H1 (cell line): ENCODE measurements at regions not wholly inside any gene's neighbourhood (a gene's known extent, or its start where the extent isn't known, plus 50 kb on each side); places are given as distances from the start of the nearest gene placed in this dataset.

Source experiments
- CHD1 ChIP-seq: IDR thresholded peaks from 2 replicates; pipeline ENCODE4 v1.6.1; 2012; ENCODE audit warnings: low read depth, low read length, improper control_type of control experiment
- CTBP2 ChIP-seq: IDR thresholded peaks from 2 replicates; pipeline ENCODE4 v1.7.0; 2011; ENCODE audit warnings: borderline replicate concordance, mild to moderate bottlenecking, moderate library complexity, mixed read lengths, low read length; ENCODE audit not compliant: insufficient read depth, insufficient read length
- EP300 ChIP-seq, 2 experiments: IDR thresholded peaks; 1 replicate in 1 of 2; 2 replicates in 1 of 2; pipeline ENCODE4 v1.6.1; 2011 to 2012; ENCODE audit warnings: low read depth in 2 of 2, low read length in 2 of 2, mild to moderate bottlenecking in 2 of 2, borderline replicate concordance in 1 of 2, inconsistent platforms in 1 of 2, moderate library complexity in 1 of 2
- EZH2 ChIP-seq: fragments of 200-600 bp; sonication (generic); IDR thresholded peaks from 2 replicates; pipeline ENCODE4 v1.7.1; 2012; ENCODE audit warnings: low read depth, mild to moderate bottlenecking, moderate library complexity, low read length, inconsistent platforms; ENCODE audit not compliant: severe bottlenecking
- HDAC6 ChIP-seq: IDR thresholded peaks from one replicate; pipeline ENCODE4 v1.7.1; 2012; ENCODE audit warnings: low read depth, mild to moderate bottlenecking, inconsistent platforms, low read length, moderate library complexity
- JUND ChIP-seq: IDR thresholded peaks from 2 replicates; pipeline ENCODE4 v1.6.1; 2011; ENCODE audit warnings: mild to moderate bottlenecking, improper control_type of control experiment, low read length
- POLR2A ChIP-seq, 2 experiments: IDR thresholded peaks; 1 replicate in 1 of 2; 2 replicates in 1 of 2; pipeline ENCODE4 v1.6.1; 2011; ENCODE audit warnings: low read depth in 2 of 2, low read length in 2 of 2, mild to moderate bottlenecking in 2 of 2; ENCODE audit errors: control extremely low read depth in 1 of 2
- RAD21 ChIP-seq, 2 experiments: IDR thresholded peaks in 1 of 2; conservative IDR thresholded peaks in 1 of 2; 2 replicates each; pipeline ENCODE4 v1.6.1; 2011; ENCODE audit warnings: low read depth in 2 of 2, low read length in 2 of 2, improper control_type of control experiment in 1 of 2, inconsistent platforms in 1 of 2, mild to moderate bottlenecking in 1 of 2, moderate library complexity in 1 of 2
- SIRT6 ChIP-seq: IDR thresholded peaks from one replicate; pipeline ENCODE4 v1.7.1; 2012; ENCODE audit warnings: low read length, inconsistent platforms
- SUZ12 ChIP-seq: fragments of 200-600 bp; sonication (generic); IDR thresholded peaks from 2 replicates; pipeline ENCODE4 v1.6.1; 2012; ENCODE audit warnings: mild to moderate bottlenecking, inconsistent platforms, low read length, moderate library complexity, mixed read lengths
- TAF1 ChIP-seq: IDR thresholded peaks from 2 replicates; pipeline ENCODE4 v1.6.1; 2011; ENCODE audit warnings: mild to moderate bottlenecking, low read depth, low read length
- TF ChIP-seq, protein P1 (sequence below), 3 experiments: IDR thresholded peaks; 1 replicate in 2 of 3; 2 replicates in 1 of 3; pipeline versions ENCODE4 v1.5.1 to v1.6.1; 2011; ENCODE audit warnings: low read length in 3 of 3, mild to moderate bottlenecking in 3 of 3, inconsistent platforms in 2 of 3, low read depth in 1 of 3, moderate library complexity in 1 of 3; ENCODE audit not compliant: insufficient read depth in 1 of 3; ENCODE audit errors: control extremely low read depth in 1 of 3
- TF ChIP-seq, protein P2 (sequence below): IDR thresholded peaks from 2 replicates; pipeline ENCODE4 v1.6.1; 2012; ENCODE audit warnings: inconsistent platforms

DNA sequence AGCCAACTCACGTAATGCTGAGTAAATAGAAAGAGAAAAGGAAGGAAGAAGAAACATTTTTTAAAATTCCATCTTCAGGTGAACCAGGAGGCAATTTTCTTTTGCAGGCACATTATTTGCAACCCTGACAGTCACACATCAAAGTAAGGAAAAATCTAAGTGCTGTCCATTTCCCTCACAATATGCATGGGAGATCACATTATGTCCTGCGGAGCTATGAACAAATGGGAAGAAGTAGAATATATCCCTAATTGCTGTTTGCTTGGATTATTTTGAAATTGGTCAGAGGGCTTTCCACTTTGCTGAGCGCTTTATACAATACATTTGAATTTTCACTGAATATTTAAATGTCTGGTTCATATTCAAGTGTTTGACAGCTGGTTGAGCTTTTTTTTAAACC lies 133.8 kb upstream of the API5 start:
- TF ChIP-seq TAF1 (no peak), POLR2A (IDR thresholded peaks at IDR 0.05; ENCODE audit: control extremely low read depth in 1 of 2, low read depth in 2 of 2, low read length in 2 of 2) (no peak), RAD21 (IDR thresholded peaks at IDR 0.05 in 1 of 2, conservative IDR thresholded peaks at IDR 0.05 in 1 of 2; ENCODE audit: low read depth in 2 of 2, low read length in 2 of 2) (no peak), CTBP2 (no peak), SUZ12 (no peak), JUND (no peak), EP300 (IDR thresholded peaks at IDR 0.05; ENCODE audit: borderline replicate concordance in 1 of 2, low read depth in 2 of 2, low read length in 2 of 2) (no peak), SIRT6 (no peak), CHD1 (no peak), HDAC6 (no peak), EZH2 (no peak)
- TF ChIP-seq, protein P1, sequence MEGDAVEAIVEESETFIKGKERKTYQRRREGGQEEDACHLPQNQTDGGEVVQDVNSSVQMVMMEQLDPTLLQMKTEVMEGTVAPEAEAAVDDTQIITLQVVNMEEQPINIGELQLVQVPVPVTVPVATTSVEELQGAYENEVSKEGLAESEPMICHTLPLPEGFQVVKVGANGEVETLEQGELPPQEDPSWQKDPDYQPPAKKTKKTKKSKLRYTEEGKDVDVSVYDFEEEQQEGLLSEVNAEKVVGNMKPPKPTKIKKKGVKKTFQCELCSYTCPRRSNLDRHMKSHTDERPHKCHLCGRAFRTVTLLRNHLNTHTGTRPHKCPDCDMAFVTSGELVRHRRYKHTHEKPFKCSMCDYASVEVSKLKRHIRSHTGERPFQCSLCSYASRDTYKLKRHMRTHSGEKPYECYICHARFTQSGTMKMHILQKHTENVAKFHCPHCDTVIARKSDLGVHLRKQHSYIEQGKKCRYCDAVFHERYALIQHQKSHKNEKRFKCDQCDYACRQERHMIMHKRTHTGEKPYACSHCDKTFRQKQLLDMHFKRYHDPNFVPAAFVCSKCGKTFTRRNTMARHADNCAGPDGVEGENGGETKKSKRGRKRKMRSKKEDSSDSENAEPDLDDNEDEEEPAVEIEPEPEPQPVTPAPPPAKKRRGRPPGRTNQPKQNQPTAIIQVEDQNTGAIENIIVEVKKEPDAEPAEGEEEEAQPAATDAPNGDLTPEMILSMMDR (IDR thresholded peaks at IDR 0.05; ENCODE audit: control extremely low read depth in 1 of 3, insufficient read depth in 1 of 3, low read depth in 1 of 3, low read length in 3 of 3): no peak
- TF ChIP-seq, protein P2, sequence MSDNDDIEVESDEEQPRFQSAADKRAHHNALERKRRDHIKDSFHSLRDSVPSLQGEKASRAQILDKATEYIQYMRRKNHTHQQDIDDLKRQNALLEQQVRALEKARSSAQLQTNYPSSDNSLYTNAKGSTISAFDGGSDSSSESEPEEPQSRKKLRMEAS: no peak
